Liver (tissue), 8 donors: ENCODE measurements at regions not wholly inside any gene's neighbourhood (a gene's known extent, or its start where the extent isn't known, plus 50 kb on each side); places are given as distances from the start of the nearest gene placed in this dataset.

ENCODE experiments used
- DNase-seq: peaks from one replicate; pipeline ENCODE4 v3.0.0-alpha.2; 2017; ENCODE audit warnings: low spot score
- H3K27ac ChIP-seq, 2 donors: one replicate each; pipeline ENCODE4 v1.7.0; 2013; ENCODE audit warnings: inconsistent platforms in 2 of 2, low read length in 2 of 2, control low read depth in 1 of 2, low read depth in 1 of 2, mild to moderate bottlenecking in 1 of 2
- H3K27me3 ChIP-seq, 4 donors: one replicate each; pipeline versions ENCODE4 v1.6.1 to v1.7.0; 2013; ENCODE audit warnings: low read length in 3 of 4, inconsistent platforms in 1 of 4, mild to moderate bottlenecking in 1 of 4, moderate library complexity in 1 of 4; ENCODE audit not compliant: control insufficient read depth in 4 of 4, insufficient read depth in 4 of 4
- H3K36me3 ChIP-seq, 4 donors: one replicate each; pipeline versions ENCODE4 v1.6.1 to v1.7.0; 2013; ENCODE audit warnings: low read length in 3 of 4, mild to moderate bottlenecking in 3 of 4, low read depth in 1 of 4, moderate library complexity in 1 of 4; ENCODE audit not compliant: control insufficient read depth in 4 of 4, insufficient read depth in 3 of 4
- H3K4me1 ChIP-seq, 4 donors: one replicate each; pipeline versions ENCODE4 v1.6.1 to v1.7.0; 2013; ENCODE audit warnings: low read length in 3 of 4, mild to moderate bottlenecking in 3 of 4, moderate library complexity in 1 of 4; ENCODE audit not compliant: control insufficient read depth in 4 of 4, insufficient read depth in 4 of 4
- H3K4me3 ChIP-seq, 3 donors: one replicate each; pipeline versions ENCODE4 v1.6.1 to v1.7.0; 2013; ENCODE audit warnings: low read length in 3 of 3, control low read depth in 1 of 3, low read depth in 1 of 3, mild to moderate bottlenecking in 1 of 3
- H3K9ac ChIP-seq, 2 donors: one replicate each; pipeline ENCODE4 v1.7.0; 2013; ENCODE audit warnings: low read length in 2 of 2, mild to moderate bottlenecking in 2 of 2, moderate library complexity in 2 of 2, control low read depth in 1 of 2, low read depth in 1 of 2
- H3K9me3 ChIP-seq, 4 donors: one replicate each; pipeline versions ENCODE4 v1.6.1 to v1.7.0; 2013; ENCODE audit warnings: low read length in 3 of 4; ENCODE audit not compliant: control insufficient read depth in 4 of 4
- ATF3 ChIP-seq: IDR thresholded peaks from 2 replicates; pipeline ENCODE4 v1.6.1; 2016; ENCODE audit warnings: antibody characterized with exemption
- EGR1 ChIP-seq, 2 donors: IDR thresholded peaks; 2 replicates each; pipeline ENCODE4 v1.6.1; 2016 to 2018; ENCODE audit warnings: antibody characterized with exemption in 2 of 2, low read depth in 2 of 2
- FOXA1 ChIP-seq: IDR thresholded peaks from 2 replicates; pipeline ENCODE4 v1.6.1; 2016; ENCODE audit warnings: antibody characterized with exemption
- FOXA2 ChIP-seq: IDR thresholded peaks from 2 replicates; pipeline ENCODE4 v1.6.1; 2016; ENCODE audit warnings: antibody characterized with exemption
- GABPA ChIP-seq, 2 donors: IDR thresholded peaks in 1 of 2; conservative IDR thresholded peaks in 1 of 2; 2 replicates each; pipeline ENCODE4 v1.6.1; 2016; ENCODE audit warnings: antibody characterized with exemption in 2 of 2, mild to moderate bottlenecking in 1 of 2, moderate library complexity in 1 of 2
- HNF4A ChIP-seq, 2 donors: conservative IDR thresholded peaks; 2 replicates each; pipeline ENCODE4 v1.6.1; 2016; ENCODE audit warnings: antibody characterized with exemption in 2 of 2, mild to moderate bottlenecking in 2 of 2
- HNF4G ChIP-seq: IDR thresholded peaks from 2 replicates; pipeline ENCODE4 v1.6.1; 2016; ENCODE audit warnings: antibody characterized with exemption
- JUND ChIP-seq, 2 donors: IDR thresholded peaks; 2 replicates each; pipeline ENCODE4 v1.6.1; 2016; ENCODE audit warnings: antibody characterized with exemption in 2 of 2
- NR2F2 ChIP-seq: IDR thresholded peaks from 2 replicates; pipeline ENCODE4 v1.6.1; 2016; ENCODE audit warnings: antibody characterized with exemption
- RAD21 ChIP-seq, 2 donors: IDR thresholded peaks; 2 replicates each; pipeline ENCODE4 v1.6.1; 2016; ENCODE audit warnings: antibody characterized with exemption in 2 of 2, mild to moderate bottlenecking in 2 of 2
- RXRA ChIP-seq, 2 donors: IDR thresholded peaks; 2 replicates each; pipeline ENCODE4 v1.6.1; 2017 to 2018; ENCODE audit warnings: antibody characterized with exemption in 2 of 2, mild to moderate bottlenecking in 1 of 2
- SP1 ChIP-seq: IDR thresholded peaks from 2 replicates; pipeline ENCODE4 v1.6.1; 2018; ENCODE audit warnings: antibody characterized with exemption, mild to moderate bottlenecking
- TAF1 ChIP-seq: conservative IDR thresholded peaks from 2 replicates; pipeline ENCODE4 v1.6.1; 2016; ENCODE audit warnings: antibody characterized with exemption, mild to moderate bottlenecking
- YY1 ChIP-seq: IDR thresholded peaks from 2 replicates; pipeline ENCODE4 v1.6.1; 2016; ENCODE audit warnings: antibody characterized with exemption, mild to moderate bottlenecking
- ZBTB33 ChIP-seq: IDR thresholded peaks from 2 replicates; pipeline ENCODE4 v1.6.1; 2016; ENCODE audit warnings: antibody characterized with exemption
- WGBS: extraction: QIAGEN DNeasy Blood & Tissue Kit; methylation state at CpG from one replicate; pipeline ENCODE4 v1.1.7; 2013; 5-methylcytosine and 5-hydroxymethylcytosine counted together
- TF ChIP-seq, protein P1 (sequence below): IDR thresholded peaks from 2 replicates; pipeline ENCODE4 v1.6.1; 2016; ENCODE audit warnings: antibody characterized with exemption
- TF ChIP-seq, protein P2 (sequence below): IDR thresholded peaks from 2 replicates; pipeline ENCODE4 v1.6.1; 2016; ENCODE audit warnings: antibody characterized with exemption, mild to moderate bottlenecking
- TF ChIP-seq, protein P3 (sequence below): fragments of 150-350 bp; IDR thresholded peaks from 2 replicates; pipeline ENCODE4 v1.5.1; 2017; ENCODE audit warnings: improper control_type of control experiment, low read depth, low read length; ENCODE audit not compliant: missing input control
- donor health status: healthy.
- donor health status: healthy.
- donor health status: healthy.
- donor health status: healthy.
- donor health status: healthy.

DNA sequence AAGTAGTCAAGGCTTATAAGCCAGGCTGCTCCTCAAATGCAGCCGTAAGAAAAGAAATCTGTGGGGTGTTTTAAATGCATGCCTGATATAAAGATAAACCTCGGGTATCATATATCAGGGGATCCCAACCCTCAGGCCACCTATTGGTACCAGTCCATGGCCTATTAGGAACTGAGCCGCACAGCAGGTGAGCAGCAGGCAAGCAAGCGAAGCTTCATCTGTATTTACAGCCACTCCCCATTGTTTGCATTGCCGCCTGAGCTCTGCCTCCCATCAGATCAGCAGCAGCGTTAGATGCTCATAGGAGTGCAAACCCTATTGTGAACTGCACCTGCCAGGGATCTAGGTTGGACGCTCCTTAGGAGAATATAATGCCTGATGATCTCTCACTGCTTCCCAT, 233.5 kb upstream of the SERP2 start:
- WGBS = 84% methylated on average over 7 of the region's 7 CpGs
- H3K4me3 ChIP-seq = no peak overlapping the region
- H3K27me3 ChIP-seq = no peaks in the 10 kb centered on the region
- no peak for TF ChIP-seq ZBTB33
- no peak for TF ChIP-seq HNF4A (conservative IDR thresholded peaks at IDR 0.05)
- no peak for TF ChIP-seq YY1
- TF ChIP-seq SP1 = no peak
- TF ChIP-seq, protein P1, sequence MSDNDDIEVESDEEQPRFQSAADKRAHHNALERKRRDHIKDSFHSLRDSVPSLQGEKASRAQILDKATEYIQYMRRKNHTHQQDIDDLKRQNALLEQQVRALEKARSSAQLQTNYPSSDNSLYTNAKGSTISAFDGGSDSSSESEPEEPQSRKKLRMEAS = no peak
- no peak for TF ChIP-seq ATF3
- no peak for TF ChIP-seq RAD21 (IDR thresholded peaks at IDR 0.05)
- no peak for TF ChIP-seq FOXA1
- no peak for TF ChIP-seq HNF4G
- TF ChIP-seq, protein P2, sequence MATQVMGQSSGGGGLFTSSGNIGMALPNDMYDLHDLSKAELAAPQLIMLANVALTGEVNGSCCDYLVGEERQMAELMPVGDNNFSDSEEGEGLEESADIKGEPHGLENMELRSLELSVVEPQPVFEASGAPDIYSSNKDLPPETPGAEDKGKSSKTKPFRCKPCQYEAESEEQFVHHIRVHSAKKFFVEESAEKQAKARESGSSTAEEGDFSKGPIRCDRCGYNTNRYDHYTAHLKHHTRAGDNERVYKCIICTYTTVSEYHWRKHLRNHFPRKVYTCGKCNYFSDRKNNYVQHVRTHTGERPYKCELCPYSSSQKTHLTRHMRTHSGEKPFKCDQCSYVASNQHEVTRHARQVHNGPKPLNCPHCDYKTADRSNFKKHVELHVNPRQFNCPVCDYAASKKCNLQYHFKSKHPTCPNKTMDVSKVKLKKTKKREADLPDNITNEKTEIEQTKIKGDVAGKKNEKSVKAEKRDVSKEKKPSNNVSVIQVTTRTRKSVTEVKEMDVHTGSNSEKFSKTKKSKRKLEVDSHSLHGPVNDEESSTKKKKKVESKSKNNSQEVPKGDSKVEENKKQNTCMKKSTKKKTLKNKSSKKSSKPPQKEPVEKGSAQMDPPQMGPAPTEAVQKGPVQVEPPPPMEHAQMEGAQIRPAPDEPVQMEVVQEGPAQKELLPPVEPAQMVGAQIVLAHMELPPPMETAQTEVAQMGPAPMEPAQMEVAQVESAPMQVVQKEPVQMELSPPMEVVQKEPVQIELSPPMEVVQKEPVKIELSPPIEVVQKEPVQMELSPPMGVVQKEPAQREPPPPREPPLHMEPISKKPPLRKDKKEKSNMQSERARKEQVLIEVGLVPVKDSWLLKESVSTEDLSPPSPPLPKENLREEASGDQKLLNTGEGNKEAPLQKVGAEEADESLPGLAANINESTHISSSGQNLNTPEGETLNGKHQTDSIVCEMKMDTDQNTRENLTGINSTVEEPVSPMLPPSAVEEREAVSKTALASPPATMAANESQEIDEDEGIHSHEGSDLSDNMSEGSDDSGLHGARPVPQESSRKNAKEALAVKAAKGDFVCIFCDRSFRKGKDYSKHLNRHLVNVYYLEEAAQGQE = no peak
- TF ChIP-seq EGR1 (IDR thresholded peaks at IDR 0.05; ENCODE audit: low read depth in 2 of 2) = no peak
- TF ChIP-seq FOXA2 = no peak
- TF ChIP-seq JUND (IDR thresholded peaks at IDR 0.05) = no peak
- TF ChIP-seq, protein P3, sequence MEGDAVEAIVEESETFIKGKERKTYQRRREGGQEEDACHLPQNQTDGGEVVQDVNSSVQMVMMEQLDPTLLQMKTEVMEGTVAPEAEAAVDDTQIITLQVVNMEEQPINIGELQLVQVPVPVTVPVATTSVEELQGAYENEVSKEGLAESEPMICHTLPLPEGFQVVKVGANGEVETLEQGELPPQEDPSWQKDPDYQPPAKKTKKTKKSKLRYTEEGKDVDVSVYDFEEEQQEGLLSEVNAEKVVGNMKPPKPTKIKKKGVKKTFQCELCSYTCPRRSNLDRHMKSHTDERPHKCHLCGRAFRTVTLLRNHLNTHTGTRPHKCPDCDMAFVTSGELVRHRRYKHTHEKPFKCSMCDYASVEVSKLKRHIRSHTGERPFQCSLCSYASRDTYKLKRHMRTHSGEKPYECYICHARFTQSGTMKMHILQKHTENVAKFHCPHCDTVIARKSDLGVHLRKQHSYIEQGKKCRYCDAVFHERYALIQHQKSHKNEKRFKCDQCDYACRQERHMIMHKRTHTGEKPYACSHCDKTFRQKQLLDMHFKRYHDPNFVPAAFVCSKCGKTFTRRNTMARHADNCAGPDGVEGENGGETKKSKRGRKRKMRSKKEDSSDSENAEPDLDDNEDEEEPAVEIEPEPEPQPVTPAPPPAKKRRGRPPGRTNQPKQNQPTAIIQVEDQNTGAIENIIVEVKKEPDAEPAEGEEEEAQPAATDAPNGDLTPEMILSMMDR = no peak
- TF ChIP-seq TAF1 = no peak
- no peak for TF ChIP-seq GABPA (IDR thresholded peaks at IDR 0.05 in 1 of 2, conservative IDR thresholded peaks at IDR 0.05 in 1 of 2)
- no peak for TF ChIP-seq RXRA (IDR thresholded peaks at IDR 0.05)
- TF ChIP-seq NR2F2 = no peak
- H3K27ac ChIP-seq = no peak overlapping the region
- H3K9me3 ChIP-seq = no peaks in the 10 kb centered on the region
- H3K9ac ChIP-seq = no peak overlapping the region
- peaks cover 0 to 23% (median 4%) of the 10 kb centered on the region in 4 donors for H3K4me1 ChIP-seq
- DNase-seq = no peak
- H3K36me3 ChIP-seq = no peaks in the 10 kb centered on the region
